T-helper 2 cell treated with Interferon-gamma antibody and Interleukin-4, amounts not matched to agents 5 μg/mL and 100 μg/mL, for 36 hours (primary cell): ENCODE measurements at regions not wholly inside any gene's neighbourhood (a gene's known extent, or its start where the extent isn't known, plus 50 kb on each side); places are given as distances from the start of the nearest gene placed in this dataset.

Experiments used
- DNase-seq: peaks from one replicate; pipeline ENCODE4 v3.0.0; 2021; ENCODE audit warnings: low spot score
- H3K27ac Mint-ChIP-seq: one replicate; pipeline ENCODE4 v1.8.0; 2021; ENCODE audit warnings: mild to moderate bottlenecking, mixed read lengths
- H3K27me3 Mint-ChIP-seq: one replicate; pipeline ENCODE4 v1.8.0; 2021; ENCODE audit warnings: low read depth, mixed read lengths
- H3K36me3 Mint-ChIP-seq: one replicate; pipeline ENCODE4 v1.8.0; 2021; ENCODE audit warnings: low read depth, mixed read lengths
- H3K4me1 Mint-ChIP-seq: one replicate; pipeline ENCODE4 v1.8.0; 2021; ENCODE audit warnings: low read depth, mixed read lengths
- H3K4me3 Mint-ChIP-seq: one replicate; pipeline ENCODE4 v1.8.0; 2022; ENCODE audit warnings: mild to moderate bottlenecking, moderate library complexity, mixed read lengths
- H3K9me3 Mint-ChIP-seq: one replicate; pipeline ENCODE4 v1.8.0; 2021; ENCODE audit warnings: mixed read lengths

- H3K36me3 Mint-ChIP-seq, result no peaks in the 10 kb centered on the region
- no peaks in the 10 kb centered on the region for H3K27me3 Mint-ChIP-seq
- no peak overlapping the region for H3K27ac Mint-ChIP-seq
- H3K4me1 Mint-ChIP-seq, result no peaks in the 10 kb centered on the region
- H3K4me3 Mint-ChIP-seq, result no peak overlapping the region
- DNase-seq, result no peak
- H3K9me3 Mint-ChIP-seq, result peaks cover 8% of the 10 kb centered on the region
These were observed 188.0 kb upstream of the ADCY2 start for GRCh38 chr5:7207979-7208378.

- H3K4me3 Mint-ChIP-seq, result no peak overlapping the region
- H3K9me3 Mint-ChIP-seq, result peaks cover 8% of the 10 kb centered on the region
These were observed 187.0 kb upstream of the ADCY2 start for GRCh38 chr5:7208938-7209337.

GRCh38 chr5:7209658-7210057, 186.3 kb upstream of the ADCY2 start:
- no peaks in the 10 kb centered on the region for H3K36me3 Mint-ChIP-seq
- H3K27me3 Mint-ChIP-seq, result no peaks in the 10 kb centered on the region
- no peak overlapping the region for H3K27ac Mint-ChIP-seq
- no peak for DNase-seq
- H3K4me1 Mint-ChIP-seq, result no peaks in the 10 kb centered on the region
- H3K9me3 Mint-ChIP-seq, result peaks cover 8% of the 10 kb centered on the region
- no peak overlapping the region for H3K4me3 Mint-ChIP-seq

More at GRCh38 chr5:7208938-7209337, 187.0 kb upstream of the ADCY2 start:
- no peaks in the 10 kb centered on the region for H3K4me1 Mint-ChIP-seq
- H3K36me3 Mint-ChIP-seq, result no peaks in the 10 kb centered on the region
- no peak for DNase-seq
- no peak overlapping the region for H3K27ac Mint-ChIP-seq
- no peaks in the 10 kb centered on the region for H3K27me3 Mint-ChIP-seq

- Mint-ChIP-seq H3K27me3 (no peaks in the 10 kb centered on the region), H3K27ac (no peak overlapping the region), H3K9me3 (peaks cover 8% of the 10 kb centered on the region), H3K36me3 (no peaks in the 10 kb centered on the region), H3K4me3 (no peak overlapping the region), H3K4me1 (no peaks in the 10 kb centered on the region)
- no peak for DNase-seq
These were observed 185.4 kb upstream of the ADCY2 start for GRCh38 chr5:7210549-7210948.

- H3K27me3 Mint-ChIP-seq, result no peaks in the 10 kb centered on the region
- no peaks in the 10 kb centered on the region for H3K4me1 Mint-ChIP-seq
- no peak overlapping the region for H3K4me3 Mint-ChIP-seq
- no peaks in the 10 kb centered on the region for H3K9me3 Mint-ChIP-seq
- H3K36me3 Mint-ChIP-seq, result no peaks in the 10 kb centered on the region
- H3K27ac Mint-ChIP-seq, result no peak overlapping the region
- no peak for DNase-seq
These were observed 182.4 kb upstream of the ADCY2 start for GRCh38 chr5:7213525-7213924.

- Mint-ChIP-seq H3K4me1 (no peaks in the 10 kb centered on the region), H3K27ac (no peak overlapping the region), H3K9me3 (no peaks in the 10 kb centered on the region), H3K36me3 (no peaks in the 10 kb centered on the region), H3K4me3 (no peak overlapping the region), H3K27me3 (no peaks in the 10 kb centered on the region)
- no peak for DNase-seq
These were observed 181.0 kb upstream of the ADCY2 start for GRCh38 chr5:7214906-7215416.

- Mint-ChIP-seq H3K4me1 (no peaks in the 10 kb centered on the region), H3K27me3 (no peaks in the 10 kb centered on the region), H3K9me3 (no peaks in the 10 kb centered on the region), H3K27ac (no peak overlapping the region), H3K36me3 (no peaks in the 10 kb centered on the region), H3K4me3 (no peak overlapping the region)
- DNase-seq, result no peak
These were observed 177.8 kb upstream of the ADCY2 start for GRCh38 chr5:7218141-7218540.

GRCh38 chr5:7220156-7220555, 175.8 kb upstream of the ADCY2 start:
- DNase-seq, result no peak
- H3K27ac Mint-ChIP-seq, result no peak overlapping the region
- H3K4me3 Mint-ChIP-seq, result no peak overlapping the region
- no peaks in the 10 kb centered on the region for H3K4me1 Mint-ChIP-seq
- H3K9me3 Mint-ChIP-seq, result no peaks in the 10 kb centered on the region
- no peaks in the 10 kb centered on the region for H3K27me3 Mint-ChIP-seq
- H3K36me3 Mint-ChIP-seq, result no peaks in the 10 kb centered on the region

GRCh38 chr5:7221041-7221440, 174.9 kb upstream of the ADCY2 start:
- no peaks in the 10 kb centered on the region for H3K9me3 Mint-ChIP-seq
- no peak overlapping the region for H3K27ac Mint-ChIP-seq
- no peak overlapping the region for H3K4me3 Mint-ChIP-seq
- H3K27me3 Mint-ChIP-seq, result no peaks in the 10 kb centered on the region
- no peaks in the 10 kb centered on the region for H3K4me1 Mint-ChIP-seq
- DNase-seq, result no peak
- H3K36me3 Mint-ChIP-seq, result no peaks in the 10 kb centered on the region

GRCh38 chr5:7225826-7226225, 170.1 kb upstream of the ADCY2 start:
- Mint-ChIP-seq H3K4me3 (no peak overlapping the region), H3K27ac (no peak overlapping the region), H3K27me3 (no peaks in the 10 kb centered on the region), H3K36me3 (no peaks in the 10 kb centered on the region), H3K4me1 (no peaks in the 10 kb centered on the region), H3K9me3 (peaks cover 8% of the 10 kb centered on the region)
- no peak for DNase-seq

GRCh38 chr5:7242118-7242710, 153.7 kb upstream of the ADCY2 start:
- Mint-ChIP-seq H3K4me3 (no peak overlapping the region), H3K36me3 (no peaks in the 10 kb centered on the region), H3K27me3 (no peaks in the 10 kb centered on the region)

GRCh38 chr5:7244208-7244607, 151.7 kb upstream of the ADCY2 start:
- Mint-ChIP-seq H3K27ac (no peak overlapping the region), H3K4me1 (no peaks in the 10 kb centered on the region), H3K36me3 (no peaks in the 10 kb centered on the region), H3K4me3 (no peak overlapping the region), H3K9me3 (no peaks in the 10 kb centered on the region), H3K27me3 (no peaks in the 10 kb centered on the region)
- no peak for DNase-seq

More at GRCh38 chr5:7242118-7242710, 153.7 kb upstream of the ADCY2 start:
- no peak for DNase-seq
- Mint-ChIP-seq H3K27ac (no peak overlapping the region), H3K9me3 (peaks cover 2% of the 10 kb centered on the region), H3K4me1 (no peaks in the 10 kb centered on the region)

- DNase-seq, result no peak
- Mint-ChIP-seq H3K36me3 (no peaks in the 10 kb centered on the region), H3K9me3 (no peaks in the 10 kb centered on the region), H3K4me1 (no peaks in the 10 kb centered on the region), H3K27ac (no peak overlapping the region), H3K4me3 (no peak overlapping the region), H3K27me3 (no peaks in the 10 kb centered on the region)
These were observed 150.8 kb upstream of the ADCY2 start for GRCh38 chr5:7245121-7245651.

GRCh38 chr5:7246287-7246686, 149.7 kb upstream of the ADCY2 start:
- H3K9me3 Mint-ChIP-seq, result no peaks in the 10 kb centered on the region
- DNase-seq, result no peak
- no peaks in the 10 kb centered on the region for H3K27me3 Mint-ChIP-seq
- no peaks in the 10 kb centered on the region for H3K36me3 Mint-ChIP-seq
- no peak overlapping the region for H3K4me3 Mint-ChIP-seq
- H3K27ac Mint-ChIP-seq, result no peak overlapping the region
- no peaks in the 10 kb centered on the region for H3K4me1 Mint-ChIP-seq

- no peak for DNase-seq
- Mint-ChIP-seq H3K27me3 (peaks cover 2% of the 10 kb centered on the region), H3K27ac (no peak overlapping the region), H3K36me3 (no peaks in the 10 kb centered on the region), H3K4me1 (no peaks in the 10 kb centered on the region), H3K9me3 (no peaks in the 10 kb centered on the region), H3K4me3 (no peak overlapping the region)
These were observed 145.9 kb upstream of the ADCY2 start for GRCh38 chr5:7250004-7250403.
